ENCODE measurements at regions not wholly inside any gene's neighbourhood (a gene's known extent, or its start where the extent isn't known, plus 50 kb on each side); places are given as distances from the start of the nearest gene placed in this dataset.

GRCh38 chr11:109349276-109350080, 72.5 kb upstream of the C11orf87 start:
- H3K27me3 ChIP-seq (ENCODE audit: control insufficient read depth, insufficient read depth, low read length): no peaks in the 10 kb centered on the region
- H3K36me3 ChIP-seq (ENCODE audit: control insufficient read depth, insufficient read depth, low read length): no peaks in the 10 kb centered on the region
- H3K9ac ChIP-seq (ENCODE audit: low read length): no peak overlapping the region
- H3K4me3 ChIP-seq (ENCODE audit: low read depth, low read length): no peak overlapping the region
- no peaks in the 10 kb centered on the region for H3K4me1 ChIP-seq (ENCODE audit: control insufficient read depth, insufficient read depth, low read length)
- no peak overlapping the region for H3K27ac ChIP-seq (ENCODE audit: low read depth, low read length)
- no peaks in the 10 kb centered on the region for H3K9me3 ChIP-seq (ENCODE audit: control insufficient read depth, insufficient read depth, low read depth, low read length)

GRCh38 chr11:109350091-109350490, 71.9 kb upstream of the C11orf87 start:
- no peaks in the 10 kb centered on the region for H3K27me3 ChIP-seq (ENCODE audit: control insufficient read depth, insufficient read depth, low read length)
- no peaks in the 10 kb centered on the region for H3K9me3 ChIP-seq (ENCODE audit: control insufficient read depth, insufficient read depth, low read depth, low read length)
- no peaks in the 10 kb centered on the region for H3K4me1 ChIP-seq (ENCODE audit: control insufficient read depth, insufficient read depth, low read length)
- no peak overlapping the region for H3K27ac ChIP-seq (ENCODE audit: low read depth, low read length)
- no peaks in the 10 kb centered on the region for H3K36me3 ChIP-seq (ENCODE audit: control insufficient read depth, insufficient read depth, low read length)
- no peak overlapping the region for H3K4me3 ChIP-seq (ENCODE audit: low read depth, low read length)
- H3K9ac ChIP-seq (ENCODE audit: low read length): no peak overlapping the region

DNA sequence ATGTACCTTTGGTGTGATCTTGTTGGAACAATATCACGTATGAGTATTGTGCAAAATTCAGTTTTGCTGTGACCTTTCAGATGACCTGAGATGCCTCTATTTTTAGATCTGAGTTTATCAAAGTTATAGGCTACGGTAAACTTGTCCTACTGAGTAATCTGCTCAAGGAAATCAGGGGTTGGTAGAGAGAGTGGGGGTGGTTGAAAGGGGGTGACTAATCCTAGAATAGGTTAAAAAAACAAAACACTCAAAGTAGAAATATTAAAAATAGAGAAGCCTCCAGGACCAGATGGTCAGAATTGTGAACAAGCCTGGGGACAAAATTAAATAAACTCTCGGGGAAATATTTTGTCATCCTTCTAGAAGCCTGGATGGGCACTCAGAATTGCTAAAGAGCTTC, 59.9 kb upstream of the C11orf87 start:
- H3K27ac ChIP-seq (ENCODE audit: low read depth, low read length): no peak overlapping the region
- no peaks in the 10 kb centered on the region for H3K36me3 ChIP-seq (ENCODE audit: control insufficient read depth, insufficient read depth, low read length)
- no peaks in the 10 kb centered on the region for H3K9me3 ChIP-seq (ENCODE audit: control insufficient read depth, insufficient read depth, low read depth, low read length)
- H3K9ac ChIP-seq (ENCODE audit: low read length): no peak overlapping the region
- no peaks in the 10 kb centered on the region for H3K4me1 ChIP-seq (ENCODE audit: control insufficient read depth, insufficient read depth, low read length)
- no peaks in the 10 kb centered on the region for H3K27me3 ChIP-seq (ENCODE audit: control insufficient read depth, insufficient read depth, low read length)
- no peak overlapping the region for H3K4me3 ChIP-seq (ENCODE audit: low read depth, low read length)

GRCh38 chr11:109363682-109364081, 58.3 kb upstream of the C11orf87 start:
- no peaks in the 10 kb centered on the region for H3K9me3 ChIP-seq (ENCODE audit: control insufficient read depth, insufficient read depth, low read depth, low read length)
- no peaks in the 10 kb centered on the region for H3K36me3 ChIP-seq (ENCODE audit: control insufficient read depth, insufficient read depth, low read length)
- H3K27me3 ChIP-seq (ENCODE audit: control insufficient read depth, insufficient read depth, low read length): no peaks in the 10 kb centered on the region
- no peak overlapping the region for H3K27ac ChIP-seq (ENCODE audit: low read depth, low read length)
- H3K9ac ChIP-seq (ENCODE audit: low read length): no peak overlapping the region
- no peak overlapping the region for H3K4me3 ChIP-seq (ENCODE audit: low read depth, low read length)
- H3K4me1 ChIP-seq (ENCODE audit: control insufficient read depth, insufficient read depth, low read length): no peaks in the 10 kb centered on the region

DNA sequence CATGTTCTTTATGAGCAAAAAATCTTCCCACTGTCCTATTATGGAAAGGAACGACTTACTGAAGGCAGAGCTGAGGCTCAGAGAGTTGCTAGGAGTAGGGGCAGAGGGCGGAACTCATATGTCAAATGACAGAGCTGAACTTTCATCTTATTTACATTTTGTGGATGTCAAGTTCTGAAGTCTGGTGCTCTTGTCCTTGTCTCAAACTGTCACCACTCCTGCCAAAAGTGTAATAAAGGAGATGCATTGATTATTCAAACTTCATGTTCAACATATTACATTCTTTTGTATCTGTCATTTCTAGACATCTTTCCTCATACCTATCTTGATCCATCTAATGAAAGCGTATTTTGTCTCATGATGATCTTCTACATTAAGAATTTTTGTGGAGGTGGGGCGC, 57.1 kb upstream of the C11orf87 start:
- no peak overlapping the region for H3K4me3 ChIP-seq (ENCODE audit: low read depth, low read length)
- H3K4me1 ChIP-seq (ENCODE audit: control insufficient read depth, insufficient read depth, low read length): no peaks in the 10 kb centered on the region
- H3K9ac ChIP-seq (ENCODE audit: low read length): no peak overlapping the region
- H3K27me3 ChIP-seq (ENCODE audit: control insufficient read depth, insufficient read depth, low read length): no peaks in the 10 kb centered on the region
- no peaks in the 10 kb centered on the region for H3K9me3 ChIP-seq (ENCODE audit: control insufficient read depth, insufficient read depth, low read depth, low read length)
- H3K36me3 ChIP-seq (ENCODE audit: control insufficient read depth, insufficient read depth, low read length): no peaks in the 10 kb centered on the region
- no peak overlapping the region for H3K27ac ChIP-seq (ENCODE audit: low read depth, low read length)

DNA sequence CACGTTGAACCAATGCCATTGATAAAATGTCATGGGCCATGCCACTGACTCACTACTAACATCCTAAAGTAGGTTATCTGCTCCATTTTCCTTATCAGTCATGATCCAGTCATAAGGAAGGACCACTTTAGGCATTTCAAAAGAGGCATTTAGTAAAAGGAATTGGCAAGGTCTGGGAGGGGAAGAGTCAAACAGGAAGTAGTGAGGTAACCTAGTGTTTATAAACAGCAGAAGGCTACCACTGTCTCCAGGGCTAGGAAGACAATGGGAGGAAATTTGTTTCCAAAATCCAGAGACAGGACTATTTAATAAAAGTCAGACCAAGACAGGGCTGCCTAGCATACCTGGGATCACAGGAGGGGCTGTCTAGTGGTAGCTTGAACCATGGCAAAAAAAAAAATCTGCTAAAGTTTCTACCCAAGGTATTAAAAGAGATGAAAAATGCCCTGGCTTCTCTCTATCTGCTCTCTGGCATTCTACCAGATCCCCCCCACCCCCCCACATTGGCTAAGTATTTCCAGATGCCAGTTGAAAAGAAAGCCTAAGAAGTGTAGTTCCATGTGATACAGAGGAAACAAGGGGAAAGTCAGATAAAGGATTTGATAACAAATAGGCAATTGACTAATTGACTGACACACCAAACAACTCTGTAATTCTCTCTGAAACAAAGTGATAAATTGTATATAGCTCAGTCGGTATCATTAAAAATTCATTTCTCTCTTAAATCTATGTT, 50.4 kb upstream of the C11orf87 start:
- Histone ChIP-seq H3K27ac (ENCODE audit: low read depth, low read length) (no peak overlapping the region), H3K27me3 (ENCODE audit: control insufficient read depth, insufficient read depth, low read length) (no peaks in the 10 kb centered on the region), H3K9me3 (ENCODE audit: control insufficient read depth, insufficient read depth, low read depth, low read length) (0 out of 2 replicates have a peak, but pooled peaks cover 2% of the 10 kb centered on the region), H3K4me1 (ENCODE audit: control insufficient read depth, insufficient read depth, low read length) (no peaks in the 10 kb centered on the region), H3K36me3 (ENCODE audit: control insufficient read depth, insufficient read depth, low read length) (no peaks in the 10 kb centered on the region), H3K4me3 (ENCODE audit: low read depth, low read length) (no peak overlapping the region), H3K9ac (ENCODE audit: low read length) (no peak overlapping the region)
